K562 (cell line): ENCODE measurements at regions not wholly inside any gene's neighbourhood (a gene's known extent, or its start where the extent isn't known, plus 50 kb on each side); places are given as distances from the start of the nearest gene placed in this dataset.

Source experiments
- ARID3A ChIP-seq: IDR thresholded peaks from 2 replicates; pipeline ENCODE4 v1.6.1; 2012; ENCODE audit warnings: low read depth, low read length, improper control_type of control experiment, borderline replicate concordance
- CHD1 ChIP-seq: fragments of 200-600 bp; sonication (generic); IDR thresholded peaks from one replicate; pipeline ENCODE4 v1.6.1; 2012; ENCODE audit warnings: mild to moderate bottlenecking, moderate library complexity, low read length, inconsistent platforms
- CREM ChIP-seq: IDR thresholded peaks from 2 replicates; pipeline ENCODE4 v1.6.1; 2014; ENCODE audit warnings: antibody characterized with exemption, low read depth
- FOXA3 ChIP-seq, 2 experiments: fragments of 450-650 bp in 1 of 2; sonication (generic) in 1 of 2; formaldehyde crosslinking; IDR thresholded peaks in 1 of 2; conservative IDR thresholded peaks in 1 of 2; 2 replicates each; pipeline versions ENCODE4 v1.4.0 to v1.8.0; 2020 to 2022; ENCODE audit warnings: mild to moderate bottlenecking in 2 of 2, missing genetic modification reagents in 1 of 2
- HBP1 ChIP-seq: fragments of 450-650 bp; formaldehyde crosslinking; IDR thresholded peaks from 2 replicates; pipeline ENCODE4 v1.4.0; 2022; ENCODE audit warnings: missing genetic modification characterization
- HNRNPUL1 ChIP-seq: fragments of 200-400 bp; formaldehyde crosslinking; IDR thresholded peaks from 2 replicates; pipeline ENCODE4 v1.6.1; 2017; ENCODE audit warnings: low read length
- ID3 ChIP-seq, 2 experiments: fragments of 250-450 bp in 1 of 2; fragments of 450-650 bp in 1 of 2; sonication (Bioruptor Pico) in 1 of 2; IDR thresholded peaks; 2 replicates each; pipeline versions ENCODE4 v1.6.1 to v1.8.0; 2016 to 2021; ENCODE audit warnings: mild to moderate bottlenecking in 2 of 2, moderate library complexity in 2 of 2, missing compliant biosample characterization in 1 of 2, missing genetic modification characterization in 1 of 2
- JUND ChIP-seq, 2 experiments: IDR thresholded peaks; 2 replicates in 1 of 2; 3 replicates in 1 of 2; pipeline ENCODE4 v1.6.1; 2011; ENCODE audit warnings: borderline replicate concordance in 2 of 2, low read depth in 2 of 2, low read length in 2 of 2, improper control_type of control experiment in 1 of 2, missing biosample characterization in 1 of 2, missing genetic modification characterization in 1 of 2, missing genetic modification reagents in 1 of 2
- MAFG ChIP-seq: fragments of 450-650 bp; conservative IDR thresholded peaks from 2 replicates; pipeline ENCODE4 v1.6.1; 2016; ENCODE audit warnings: missing genetic modification characterization, missing compliant biosample characterization
- MAZ ChIP-seq, 2 experiments: fragments of 450-650 bp in 1 of 2; sonication (generic) in 1 of 2; formaldehyde crosslinking; IDR thresholded peaks in 1 of 2; conservative IDR thresholded peaks in 1 of 2; 2 replicates each; pipeline versions ENCODE4 v1.4.0 to v1.5.0; 2020; ENCODE audit warnings: mild to moderate bottlenecking in 1 of 2, missing genetic modification reagents in 1 of 2
- NCOA1 ChIP-seq: fragments of 450-650 bp; IDR thresholded peaks from 2 replicates; pipeline ENCODE4 v1.6.1; 2016; ENCODE audit warnings: low read depth
- NFE2L1 ChIP-seq: fragments of 450-650 bp; IDR thresholded peaks from 2 replicates; pipeline ENCODE4 v1.6.1; 2016; ENCODE audit warnings: missing genetic modification characterization, low read depth, mild to moderate bottlenecking, missing compliant biosample characterization, moderate library complexity, borderline replicate concordance
- PTTG1 ChIP-seq: fragments of 450-650 bp; IDR thresholded peaks from 2 replicates; pipeline ENCODE4 v1.6.1; 2016; ENCODE audit warnings: low read depth, mild to moderate bottlenecking, missing genetic modification characterization, missing compliant biosample characterization
- SMAD3 ChIP-seq: fragments of 450-650 bp; formaldehyde crosslinking; conservative IDR thresholded peaks from 2 replicates; pipeline ENCODE4 v1.4.0; 2020; ENCODE audit warnings: mild to moderate bottlenecking
- SP2 ChIP-seq: IDR thresholded peaks from 2 replicates; pipeline ENCODE4 v1.6.1; 2011; ENCODE audit warnings: mild to moderate bottlenecking, low read depth, low read length, moderate library complexity; ENCODE audit not compliant: poor library complexity, severe bottlenecking; ENCODE audit errors: extremely low read depth
- TBL1XR1 ChIP-seq, 2 experiments: IDR thresholded peaks; 2 replicates each; pipeline ENCODE4 v1.6.1; 2012; ENCODE audit warnings: improper control_type of control experiment in 2 of 2, low read length in 2 of 2, mild to moderate bottlenecking in 1 of 2
- TCF3 ChIP-seq: sonication (generic); formaldehyde crosslinking; IDR thresholded peaks from 2 replicates; pipeline ENCODE4 v1.4.0; 2020; ENCODE audit warnings: mild to moderate bottlenecking, missing genetic modification reagents
- ZHX1 ChIP-seq: fragments of 150-350 bp; conservative IDR thresholded peaks from 2 replicates; pipeline ENCODE4 v1.6.1; 2014; ENCODE audit warnings: low read length
- ZNF584 ChIP-seq: fragments of 200-800 bp; sonication (Bioruptor generic); IDR thresholded peaks from 2 replicates; pipeline ENCODE4 v1.6.1; 2016; ENCODE audit warnings: low read depth, mild to moderate bottlenecking, missing genetic modification characterization, missing compliant biosample characterization

- TF ChIP-seq FOXA3 (CRISPR knock-in tag; conservative IDR thresholded peaks at IDR 0.05 in 1 of 2, IDR thresholded peaks at IDR 0.05 in 1 of 2), result peak in 1 of 2 experiments; percentile 55; a peak in 2 of 4 replicates
- TF ChIP-seq HBP1 (CRISPR knock-in tag), result no peak
- no peak for TF ChIP-seq ZHX1
- TF ChIP-seq CREM, result peak; percentile 73
- no peak for TF ChIP-seq HNRNPUL1
- TF ChIP-seq SP2, result no peak
- TF ChIP-seq MAZ (CRISPR knock-in tag; conservative IDR thresholded peaks at IDR 0.05 in 1 of 2, IDR thresholded peaks at IDR 0.05 in 1 of 2), result peak; percentile 50 to 54; a peak in 2 of 4 replicates
- peak; percentile 72 for TF ChIP-seq ZNF584 (CRISPR knock-in tag)
- no peak for TF ChIP-seq CHD1
- peak; percentile 77 for TF ChIP-seq MAFG (tag)
- no peak for TF ChIP-seq NFE2L1 (tag)
- TF ChIP-seq NCOA1, result peak; percentile 66; the same call in 1 of the 2 replicates
- peak in 1 of 2 experiments; percentile 77; a peak in 2 of 4 replicates for TF ChIP-seq TBL1XR1 (IDR thresholded peaks at IDR 0.05; ENCODE audit: low read length in 2 of 2)
- 0 out of 2 replicates have a peak, but pooled peaks have one; percentile 71 for TF ChIP-seq ARID3A
- TF ChIP-seq SMAD3 (CRISPR knock-in tag), result peak; percentile 82; the same call in 1 of the 2 replicates
- no peak for TF ChIP-seq PTTG1 (tag)
- peak; percentile 84 for TF ChIP-seq TCF3 (CRISPR knock-in tag)
- TF ChIP-seq ID3 (CRISPR knock-in tag; IDR thresholded peaks at IDR 0.05), result no peak
- peak; percentile 54; the same call in 1 of the 2 replicates for TF ChIP-seq ID3 (tag; IDR thresholded peaks at IDR 0.05)
- TF ChIP-seq JUND (IDR thresholded peaks at IDR 0.05; ENCODE audit: borderline replicate concordance, low read depth, low read length), result peak; percentile 55; the same call in 1 of the 2 replicates
- TF ChIP-seq JUND (tag; IDR thresholded peaks at IDR 0.05; ENCODE audit: borderline replicate concordance, low read depth, low read length), result peak; percentile 50; the same call in 1 of the 3 replicates
These were observed 266.2 kb upstream of the PHF14 start (continued) for GRCh38 chr7:10707519-10707918.
